Mammary epithelial cell (primary cell): ENCODE measurements at regions not wholly inside any gene's neighbourhood (a gene's known extent, or its start where the extent isn't known, plus 50 kb on each side); places are given as distances from the start of the nearest gene placed in this dataset.

Experiments
- EZH2 ChIP-seq: IDR thresholded peaks from 2 replicates; pipeline ENCODE4 v1.6.1; 2012; ENCODE audit warnings: low read length, inconsistent platforms, borderline replicate concordance
- TF ChIP-seq, protein P1 (sequence below), 2 donors: IDR thresholded peaks in 1 of 2; conservative IDR thresholded peaks in 1 of 2; 2 replicates each; pipeline ENCODE4 v1.5.1; 2011 to 2012; ENCODE audit warnings: inconsistent platforms in 2 of 2, low read length in 2 of 2, mild to moderate bottlenecking in 2 of 2, control low read depth in 1 of 2, low read depth in 1 of 2; ENCODE audit not compliant: insufficient read depth in 1 of 2; ENCODE audit errors: extremely low read depth in 1 of 2

DNA sequence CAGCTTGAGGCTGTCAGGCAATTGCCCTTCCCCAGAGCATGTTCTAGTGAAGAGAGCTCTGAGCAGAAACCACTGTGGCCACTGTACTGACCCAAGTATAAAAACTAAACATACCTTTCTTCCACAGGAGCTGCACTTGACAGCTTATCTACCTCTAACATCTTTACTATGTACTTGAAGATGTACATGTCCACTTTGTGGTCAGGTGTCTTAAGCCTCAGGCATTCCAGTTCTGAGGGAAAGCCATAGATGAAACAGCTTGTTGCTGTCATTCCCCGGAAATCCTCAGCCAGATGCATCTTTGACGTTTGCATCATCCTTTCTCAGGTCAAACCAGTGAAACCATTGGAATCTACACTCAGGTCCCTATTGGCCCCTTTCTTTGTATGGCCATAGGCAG, 70.4 kb downstream of the CHRM3 start:
- TF ChIP-seq, protein P1, sequence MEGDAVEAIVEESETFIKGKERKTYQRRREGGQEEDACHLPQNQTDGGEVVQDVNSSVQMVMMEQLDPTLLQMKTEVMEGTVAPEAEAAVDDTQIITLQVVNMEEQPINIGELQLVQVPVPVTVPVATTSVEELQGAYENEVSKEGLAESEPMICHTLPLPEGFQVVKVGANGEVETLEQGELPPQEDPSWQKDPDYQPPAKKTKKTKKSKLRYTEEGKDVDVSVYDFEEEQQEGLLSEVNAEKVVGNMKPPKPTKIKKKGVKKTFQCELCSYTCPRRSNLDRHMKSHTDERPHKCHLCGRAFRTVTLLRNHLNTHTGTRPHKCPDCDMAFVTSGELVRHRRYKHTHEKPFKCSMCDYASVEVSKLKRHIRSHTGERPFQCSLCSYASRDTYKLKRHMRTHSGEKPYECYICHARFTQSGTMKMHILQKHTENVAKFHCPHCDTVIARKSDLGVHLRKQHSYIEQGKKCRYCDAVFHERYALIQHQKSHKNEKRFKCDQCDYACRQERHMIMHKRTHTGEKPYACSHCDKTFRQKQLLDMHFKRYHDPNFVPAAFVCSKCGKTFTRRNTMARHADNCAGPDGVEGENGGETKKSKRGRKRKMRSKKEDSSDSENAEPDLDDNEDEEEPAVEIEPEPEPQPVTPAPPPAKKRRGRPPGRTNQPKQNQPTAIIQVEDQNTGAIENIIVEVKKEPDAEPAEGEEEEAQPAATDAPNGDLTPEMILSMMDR (conservative IDR thresholded peaks at IDR 0.05 in 1 of 2, IDR thresholded peaks at IDR 0.05 in 1 of 2; ENCODE audit: extremely low read depth in 1 of 2, insufficient read depth in 1 of 2, low read depth in 1 of 2, low read length in 2 of 2): no peak
- TF ChIP-seq EZH2: no peak
